Psoas muscle (tissue), 7 donors: ENCODE measurements at regions not wholly inside any gene's neighbourhood (a gene's known extent, or its start where the extent isn't known, plus 50 kb on each side); places are given as distances from the start of the nearest gene placed in this dataset.

Experiments used
- ATAC-seq, 4 donors: fragments of 200-7000 bp; cut with Tn5 transposase; one replicate each; pipeline ENCODE4 v1.9.1; 2020; ENCODE audit warnings: moderate library complexity in 3 of 4, mild to moderate bottlenecking in 2 of 4
- DNase-seq, 2 donors: peaks; one replicate each; pipeline ENCODE4 v3.0.0-alpha.2; 2020
- H3K27ac ChIP-seq: fragments of 200-600 bp; one replicate; pipeline ENCODE4 v1.8.0; 2022
- H3K27me3 ChIP-seq, 3 donors: fragments of 200-600 bp in 1 of 3; one replicate each; pipeline versions ENCODE4 v1.6.1 to v1.8.0; 2013 to 2022; ENCODE audit warnings: low read length in 2 of 3, mild to moderate bottlenecking in 2 of 3, moderate library complexity in 1 of 3; ENCODE audit not compliant: insufficient read depth in 3 of 3
- H3K36me3 ChIP-seq, 2 donors: fragments of 200-600 bp in 1 of 2; one replicate each; pipeline versions ENCODE4 v1.6.1 to v1.8.0; 2013 to 2022; ENCODE audit warnings: low read depth in 1 of 2, mild to moderate bottlenecking in 1 of 2, moderate library complexity in 1 of 2; ENCODE audit not compliant: insufficient read depth in 1 of 2
- H3K4me1 ChIP-seq: fragments of 200-600 bp; one replicate; pipeline ENCODE4 v1.8.0; 2022
- H3K4me3 ChIP-seq: fragments of 200-600 bp; one replicate; pipeline ENCODE4 v1.8.0; 2022; ENCODE audit warnings: mild to moderate bottlenecking
- H3K9me3 ChIP-seq: fragments of 200-600 bp; one replicate; pipeline ENCODE4 v1.8.0; 2022
- CTCF ChIP-seq: fragments of 200-600 bp; IDR thresholded peaks from one replicate; pipeline ENCODE4 v1.8.0; 2022; ENCODE audit warnings: antibody characterized with exemption
- WGBS, 3 donors: extraction: QIAGEN DNeasy Blood & Tissue Kit; methylation state at CpG; one replicate each; pipeline versions ENCODE4 v1.1.6 to v1.1.7; 2013; 5-methylcytosine and 5-hydroxymethylcytosine counted together
- intact Hi-C, 2 donors: fragments of 100-400 bp; cut with DNase I; formaldehyde crosslinking; loops; one replicate each; pipeline versions ENCODE4 v1.11.0 to v1.14.2; 2022
- donor health status: healthy with polysubstance abuse.
- donor health status: DM: no; HTN: no; CAD: no; lungs with moderate emphysema.
- donor health status: Bipolar disorder and iron deficiency.
- donor health status: healthy.
- donor health status: DM: yes; HTN: yes; CAD: no.
- donor health status: DM: no; HTN: no; CAD: no.
- donor health status: DM: yes; HTN: yes; CAD: no.

- ATAC-seq (no peak), DNase-seq (no peak)
- Histone ChIP-seq H3K9me3 (no peaks in the 10 kb centered on the region), H3K4me1 (no peaks in the 10 kb centered on the region), H3K36me3 (no peaks in the 10 kb centered on the region), H3K4me3 (no peak overlapping the region), H3K27me3 (no peaks in the 10 kb centered on the region), H3K27ac (no peak overlapping the region)
- intact Hi-C loops: no loop called here
- no peak for TF ChIP-seq CTCF
Observed at GRCh38 chr2:18290386-18290785, 270.1 kb downstream of the RDH14 start.

GRCh38 chr2:18286897-18287296 lies 273.6 kb downstream of the RDH14 start:
- intact Hi-C loops: no loop called here
- Histone ChIP-seq H3K4me1 (no peaks in the 10 kb centered on the region), H3K9me3 (no peaks in the 10 kb centered on the region), H3K4me3 (no peak overlapping the region), H3K36me3 (no peaks in the 10 kb centered on the region), H3K27ac (no peak overlapping the region), H3K27me3 (no peaks in the 10 kb centered on the region)
- ATAC-seq (no peak), DNase-seq (no peak)
- TF ChIP-seq CTCF: no peak

GRCh38 chr2:18284331-18284730 lies 276.1 kb downstream of the RDH14 start:
- no peak overlapping the region for H3K27ac ChIP-seq
- H3K9me3 ChIP-seq: no peaks in the 10 kb centered on the region
- no peak overlapping the region for H3K4me3 ChIP-seq
- ATAC-seq: no peak
- intact Hi-C loops: no loop called here
- H3K4me1 ChIP-seq: no peaks in the 10 kb centered on the region
- H3K36me3 ChIP-seq: no peaks in the 10 kb centered on the region
- no peak for DNase-seq
- TF ChIP-seq CTCF: no peak
- no peaks in the 10 kb centered on the region for H3K27me3 ChIP-seq
- WGBS, 3 donors: 94 to 97% (median 95%) methylated on average over 4 of the region's 4 CpGs

GRCh38 chr2:18282026-18282425 lies 278.4 kb downstream of the RDH14 start:
- Histone ChIP-seq H3K4me3 (no peak overlapping the region), H3K9me3 (no peaks in the 10 kb centered on the region), H3K27ac (no peak overlapping the region), H3K27me3 (no peaks in the 10 kb centered on the region), H3K36me3 (no peaks in the 10 kb centered on the region), H3K4me1 (no peaks in the 10 kb centered on the region)
- DNase-seq (no peak), ATAC-seq (no peak)
- intact Hi-C loops: no loop called here
- no peak for TF ChIP-seq CTCF

GRCh38 chr2:18276583-18277075 lies 283.8 kb downstream of the RDH14 start:
- TF ChIP-seq CTCF: no peak
- H3K4me1 ChIP-seq: no peaks in the 10 kb centered on the region
- DNase-seq: no peak
- H3K4me3 ChIP-seq: no peak overlapping the region
- intact Hi-C loops: no loop called here
- H3K27ac ChIP-seq: no peak overlapping the region
- no peaks in the 10 kb centered on the region for H3K36me3 ChIP-seq
- no peaks in the 10 kb centered on the region for H3K27me3 ChIP-seq
- ATAC-seq: no peak
- H3K9me3 ChIP-seq: no peaks in the 10 kb centered on the region
- 68 to 97% (median 94%) methylated on average over 4 of the region's 4 CpGs for WGBS, 3 donors
